GM23338 (cell line): ENCODE measurements at regions not wholly inside any gene's neighbourhood (a gene's known extent, or its start where the extent isn't known, plus 50 kb on each side); places are given as distances from the start of the nearest gene placed in this dataset.

ENCODE experiments used
- CREB1 ChIP-seq: fragments of 250-450 bp; sonication (Bioruptor Pico); IDR thresholded peaks from 2 replicates; pipeline ENCODE4 v1.5.0; 2020; ENCODE audit warnings: low read depth, mild to moderate bottlenecking, moderate library complexity
- EZH2 ChIP-seq: fragments of 200-600 bp; sonication (generic); IDR thresholded peaks from one replicate; pipeline ENCODE4 v1.8.0; 2017; ENCODE audit warnings: antibody characterized with exemption, mild to moderate bottlenecking, low read depth; ENCODE audit not compliant: unreplicated experiment
- EZH2phosphoT487 ChIP-seq: fragments of 200-600 bp; sonication (generic); IDR thresholded peaks from one replicate; pipeline ENCODE4 v1.8.1; 2018; ENCODE audit warnings: antibody characterized with exemption; ENCODE audit not compliant: unreplicated experiment
- POLR2AphosphoS5 ChIP-seq: IDR thresholded peaks from 2 replicates; pipeline ENCODE4 v1.6.1; 2016; ENCODE audit warnings: antibody characterized with exemption, low read depth
- ZNF331 ChIP-seq: fragments of 250-450 bp; sonication (Bioruptor Pico); IDR thresholded peaks from 2 replicates; pipeline ENCODE4 v1.5.0; 2020; ENCODE audit warnings: low read depth, mild to moderate bottlenecking, moderate library complexity
- TF ChIP-seq, protein P1 (sequence below), 2 experiments: fragments of 200-600 bp in 1 of 2; sonication (generic) in 1 of 2; conservative IDR thresholded peaks; 2 replicates each; pipeline versions ENCODE4 v1.5.1 to v1.6.1; 2016 to 2017; ENCODE audit warnings: antibody characterized with exemption in 2 of 2, low read depth in 2 of 2, mild to moderate bottlenecking in 2 of 2, moderate library complexity in 1 of 2
- TF ChIP-seq, protein P2 (sequence below): IDR thresholded peaks from one replicate; pipeline ENCODE4 v1.6.1; 2018; ENCODE audit warnings: antibody characterized with exemption; ENCODE audit not compliant: unreplicated experiment
- TF ChIP-seq, protein P3 (sequence below): IDR thresholded peaks from 2 replicates; pipeline ENCODE4 v1.6.1; 2016; ENCODE audit warnings: antibody characterized with exemption

DNA sequence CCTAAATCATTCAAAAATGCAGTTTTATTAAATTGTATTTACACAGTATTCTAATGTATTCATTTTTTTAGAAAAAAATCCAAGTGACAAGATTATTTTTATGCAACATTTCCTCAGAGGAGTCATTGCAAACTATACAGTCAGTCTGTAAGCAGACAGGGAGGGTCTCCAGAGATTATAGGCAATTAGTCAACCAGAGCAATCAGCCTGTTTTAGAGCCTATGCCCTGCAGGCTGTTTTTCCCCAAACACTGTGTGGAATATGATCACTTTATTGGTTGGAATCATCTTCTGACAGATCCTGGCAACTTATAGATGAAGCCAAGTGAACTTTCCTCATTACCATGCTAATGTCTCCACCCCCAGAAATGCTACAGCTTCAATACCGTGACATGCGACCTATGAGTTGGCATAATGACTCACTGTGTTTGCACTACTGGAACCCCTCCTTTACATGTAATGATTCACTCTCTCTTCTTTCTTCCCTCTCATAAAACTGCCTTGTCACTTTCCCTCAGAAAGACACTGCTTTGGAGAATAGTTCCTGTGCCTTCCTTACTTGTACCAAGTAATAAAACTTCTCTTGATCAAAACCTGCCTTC is 577.7 kb upstream of the FTMT start:
- TF ChIP-seq, protein P1, sequence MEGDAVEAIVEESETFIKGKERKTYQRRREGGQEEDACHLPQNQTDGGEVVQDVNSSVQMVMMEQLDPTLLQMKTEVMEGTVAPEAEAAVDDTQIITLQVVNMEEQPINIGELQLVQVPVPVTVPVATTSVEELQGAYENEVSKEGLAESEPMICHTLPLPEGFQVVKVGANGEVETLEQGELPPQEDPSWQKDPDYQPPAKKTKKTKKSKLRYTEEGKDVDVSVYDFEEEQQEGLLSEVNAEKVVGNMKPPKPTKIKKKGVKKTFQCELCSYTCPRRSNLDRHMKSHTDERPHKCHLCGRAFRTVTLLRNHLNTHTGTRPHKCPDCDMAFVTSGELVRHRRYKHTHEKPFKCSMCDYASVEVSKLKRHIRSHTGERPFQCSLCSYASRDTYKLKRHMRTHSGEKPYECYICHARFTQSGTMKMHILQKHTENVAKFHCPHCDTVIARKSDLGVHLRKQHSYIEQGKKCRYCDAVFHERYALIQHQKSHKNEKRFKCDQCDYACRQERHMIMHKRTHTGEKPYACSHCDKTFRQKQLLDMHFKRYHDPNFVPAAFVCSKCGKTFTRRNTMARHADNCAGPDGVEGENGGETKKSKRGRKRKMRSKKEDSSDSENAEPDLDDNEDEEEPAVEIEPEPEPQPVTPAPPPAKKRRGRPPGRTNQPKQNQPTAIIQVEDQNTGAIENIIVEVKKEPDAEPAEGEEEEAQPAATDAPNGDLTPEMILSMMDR (conservative IDR thresholded peaks at IDR 0.05; ENCODE audit: low read depth in 2 of 2), result no peak
- TF ChIP-seq EZH2phosphoT487 (no peak), EZH2 (no peak), CREB1 (CRISPR knock-in tag) (no peak), POLR2AphosphoS5 (no peak), ZNF331 (no peak)
- TF ChIP-seq, protein P2, sequence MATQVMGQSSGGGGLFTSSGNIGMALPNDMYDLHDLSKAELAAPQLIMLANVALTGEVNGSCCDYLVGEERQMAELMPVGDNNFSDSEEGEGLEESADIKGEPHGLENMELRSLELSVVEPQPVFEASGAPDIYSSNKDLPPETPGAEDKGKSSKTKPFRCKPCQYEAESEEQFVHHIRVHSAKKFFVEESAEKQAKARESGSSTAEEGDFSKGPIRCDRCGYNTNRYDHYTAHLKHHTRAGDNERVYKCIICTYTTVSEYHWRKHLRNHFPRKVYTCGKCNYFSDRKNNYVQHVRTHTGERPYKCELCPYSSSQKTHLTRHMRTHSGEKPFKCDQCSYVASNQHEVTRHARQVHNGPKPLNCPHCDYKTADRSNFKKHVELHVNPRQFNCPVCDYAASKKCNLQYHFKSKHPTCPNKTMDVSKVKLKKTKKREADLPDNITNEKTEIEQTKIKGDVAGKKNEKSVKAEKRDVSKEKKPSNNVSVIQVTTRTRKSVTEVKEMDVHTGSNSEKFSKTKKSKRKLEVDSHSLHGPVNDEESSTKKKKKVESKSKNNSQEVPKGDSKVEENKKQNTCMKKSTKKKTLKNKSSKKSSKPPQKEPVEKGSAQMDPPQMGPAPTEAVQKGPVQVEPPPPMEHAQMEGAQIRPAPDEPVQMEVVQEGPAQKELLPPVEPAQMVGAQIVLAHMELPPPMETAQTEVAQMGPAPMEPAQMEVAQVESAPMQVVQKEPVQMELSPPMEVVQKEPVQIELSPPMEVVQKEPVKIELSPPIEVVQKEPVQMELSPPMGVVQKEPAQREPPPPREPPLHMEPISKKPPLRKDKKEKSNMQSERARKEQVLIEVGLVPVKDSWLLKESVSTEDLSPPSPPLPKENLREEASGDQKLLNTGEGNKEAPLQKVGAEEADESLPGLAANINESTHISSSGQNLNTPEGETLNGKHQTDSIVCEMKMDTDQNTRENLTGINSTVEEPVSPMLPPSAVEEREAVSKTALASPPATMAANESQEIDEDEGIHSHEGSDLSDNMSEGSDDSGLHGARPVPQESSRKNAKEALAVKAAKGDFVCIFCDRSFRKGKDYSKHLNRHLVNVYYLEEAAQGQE, result no peak
- TF ChIP-seq, protein P3, sequence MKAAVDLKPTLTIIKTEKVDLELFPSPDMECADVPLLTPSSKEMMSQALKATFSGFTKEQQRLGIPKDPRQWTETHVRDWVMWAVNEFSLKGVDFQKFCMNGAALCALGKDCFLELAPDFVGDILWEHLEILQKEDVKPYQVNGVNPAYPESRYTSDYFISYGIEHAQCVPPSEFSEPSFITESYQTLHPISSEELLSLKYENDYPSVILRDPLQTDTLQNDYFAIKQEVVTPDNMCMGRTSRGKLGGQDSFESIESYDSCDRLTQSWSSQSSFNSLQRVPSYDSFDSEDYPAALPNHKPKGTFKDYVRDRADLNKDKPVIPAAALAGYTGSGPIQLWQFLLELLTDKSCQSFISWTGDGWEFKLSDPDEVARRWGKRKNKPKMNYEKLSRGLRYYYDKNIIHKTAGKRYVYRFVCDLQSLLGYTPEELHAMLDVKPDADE, result no peak
